Thymus (tissue), 11 donors: ENCODE measurements at regions not wholly inside any gene's neighbourhood (a gene's known extent, or its start where the extent isn't known, plus 50 kb on each side); places are given as distances from the start of the nearest gene placed in this dataset.
"Not testable (repeated sequence)": the region's sequence is repeated elsewhere in the genome, so short reads cannot be mapped to it uniquely, and the experiment has no call there.

ENCODE experiments used
- DNase-seq, 9 donors: peaks; one replicate each; pipeline ENCODE4 v3.0.0-alpha.2; 2013; ENCODE audit warnings: low spot score in 9 of 9, low read depth in 6 of 9, missing footprints in 1 of 9
- H3K27ac ChIP-seq, 2 donors: one replicate each; pipeline ENCODE4 v1.5.1; 2013; ENCODE audit warnings: control low read depth in 1 of 2, low read depth in 1 of 2, low read length in 1 of 2, mild to moderate bottlenecking in 1 of 2, moderate library complexity in 1 of 2
- H3K27me3 ChIP-seq, 2 donors: one replicate each; pipeline ENCODE4 v1.5.1; 2013; ENCODE audit warnings: low read length in 1 of 2; ENCODE audit not compliant: control insufficient read depth in 2 of 2, insufficient read depth in 1 of 2
- H3K36me3 ChIP-seq, 2 donors: one replicate each; pipeline ENCODE4 v1.5.1; 2013; ENCODE audit warnings: low read length in 1 of 2, mild to moderate bottlenecking in 1 of 2, moderate library complexity in 1 of 2; ENCODE audit not compliant: control insufficient read depth in 2 of 2, insufficient read depth in 2 of 2
- H3K4me1 ChIP-seq, 2 donors: one replicate each; pipeline ENCODE4 v1.5.1; 2013; ENCODE audit warnings: low read length in 2 of 2; ENCODE audit not compliant: control insufficient read depth in 2 of 2, insufficient read depth in 2 of 2
- H3K4me3 ChIP-seq, 2 donors: one replicate each; pipeline ENCODE4 v1.5.1; 2013; ENCODE audit warnings: low read length in 2 of 2, control low read depth in 1 of 2, mild to moderate bottlenecking in 1 of 2
- H3K9me3 ChIP-seq, 2 donors: one replicate each; pipeline ENCODE4 v1.5.1; 2013; ENCODE audit warnings: low read length in 1 of 2, mild to moderate bottlenecking in 1 of 2; ENCODE audit not compliant: control insufficient read depth in 2 of 2, insufficient read depth in 1 of 2
- WGBS: extraction: QIAGEN DNeasy Blood & Tissue Kit; methylation state at CpG from one replicate; pipeline ENCODE4 v1.1.7; 2013; 5-methylcytosine and 5-hydroxymethylcytosine counted together
- donor health status: healthy.

DNA sequence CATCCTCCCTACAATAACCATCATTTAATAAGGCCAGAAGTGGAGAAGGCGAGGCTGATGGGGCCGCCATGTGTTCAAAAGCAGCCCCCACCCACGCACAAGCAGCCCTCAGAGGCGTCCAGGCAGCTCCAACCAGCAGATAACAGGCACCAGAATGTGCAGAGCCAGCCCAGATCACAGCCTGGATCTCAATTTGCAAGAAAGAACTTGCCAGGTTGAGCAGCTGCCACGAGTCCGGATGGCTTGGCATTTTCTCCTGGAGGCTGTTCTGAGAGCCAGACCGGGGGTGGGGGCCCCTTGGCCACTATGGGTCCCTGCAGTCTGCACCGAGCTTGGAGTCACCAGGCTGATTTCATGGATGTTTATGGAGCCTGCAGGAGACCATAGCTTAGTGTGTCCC is 338.1 kb downstream of the PREX1 start:
- WGBS, result 77% methylated on average over 8 of the region's 8 CpGs
- no peak for DNase-seq
- H3K36me3 ChIP-seq, result no peaks in the 10 kb centered on the region
- H3K27ac ChIP-seq, result no peak overlapping the region
- no peaks in the 10 kb centered on the region for H3K9me3 ChIP-seq
- H3K4me1 ChIP-seq, result no peaks in the 10 kb centered on the region
- H3K27me3 ChIP-seq, result no peaks in the 10 kb centered on the region
- H3K4me3 ChIP-seq, result no peak overlapping the region

GRCh38 chr20:48489046-48489463 is 338.7 kb downstream of the PREX1 start:
- no peaks in the 10 kb centered on the region for H3K9me3 ChIP-seq
- no peak for DNase-seq
- 89% methylated on average over 12 of the region's 12 CpGs for WGBS

DNA sequence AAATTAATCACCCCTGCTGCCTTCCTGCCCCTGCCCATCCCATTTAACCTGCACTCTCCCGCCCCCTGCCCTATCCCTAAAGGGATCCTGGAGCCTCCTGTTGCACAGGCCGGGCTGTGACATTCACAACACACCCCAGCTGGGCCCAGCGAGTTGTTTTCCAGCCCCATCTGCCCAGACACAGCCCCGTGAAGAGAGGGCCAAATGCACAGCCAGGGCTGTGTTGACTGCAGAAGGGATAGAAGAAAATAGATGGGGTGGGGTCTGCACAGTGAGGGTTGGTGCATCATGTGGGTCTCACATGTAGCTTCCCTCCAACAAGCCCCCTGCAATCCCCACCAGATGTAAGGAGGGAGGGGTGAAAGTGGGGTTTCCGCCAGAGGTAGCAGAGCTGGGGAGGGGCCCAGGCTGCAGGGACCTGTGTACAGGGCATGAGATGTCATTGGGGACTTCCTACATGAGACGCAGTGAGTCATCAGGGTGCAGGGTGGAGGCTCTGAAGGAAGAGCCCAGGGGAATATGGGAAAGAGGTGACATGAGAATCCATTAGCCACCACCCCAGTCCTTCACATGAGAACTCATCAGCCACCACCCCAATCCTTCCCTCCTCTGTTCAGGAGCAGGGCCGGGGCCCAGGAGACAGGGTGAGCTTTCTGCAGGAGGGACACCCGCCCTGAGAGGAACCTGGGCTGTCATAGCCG is 339.3 kb downstream of the PREX1 start:
- not testable (repeated sequence) for H3K4me1 ChIP-seq, H3K36me3 ChIP-seq, H3K27me3 ChIP-seq, DNase-seq, H3K4me3 ChIP-seq, H3K9me3 ChIP-seq, H3K27ac ChIP-seq
- WGBS, result 75% methylated on average over 9 of the region's 9 CpGs

More at GRCh38 chr20:48489046-48489463, 338.7 kb downstream of the PREX1 start:
- Histone ChIP-seq H3K36me3 (no peaks in the 10 kb centered on the region), H3K27ac (no peak overlapping the region), H3K4me1 (no peaks in the 10 kb centered on the region), H3K27me3 (no peaks in the 10 kb centered on the region), H3K4me3 (no peak overlapping the region)

GRCh38 chr20:48486065-48486464 is 341.7 kb downstream of the PREX1 start:
- Histone ChIP-seq H3K36me3 (no peaks in the 10 kb centered on the region), H3K27me3 (peaks cover 0 to 3% of the 10 kb centered on the region in 2 donors), H3K4me1 (no peaks in the 10 kb centered on the region), H3K4me3 (no peak overlapping the region), H3K9me3 (no peaks in the 10 kb centered on the region), H3K27ac (no peak overlapping the region)
- no peak for DNase-seq
- WGBS, result 79% methylated on average over 7 of the region's 7 CpGs

DNA sequence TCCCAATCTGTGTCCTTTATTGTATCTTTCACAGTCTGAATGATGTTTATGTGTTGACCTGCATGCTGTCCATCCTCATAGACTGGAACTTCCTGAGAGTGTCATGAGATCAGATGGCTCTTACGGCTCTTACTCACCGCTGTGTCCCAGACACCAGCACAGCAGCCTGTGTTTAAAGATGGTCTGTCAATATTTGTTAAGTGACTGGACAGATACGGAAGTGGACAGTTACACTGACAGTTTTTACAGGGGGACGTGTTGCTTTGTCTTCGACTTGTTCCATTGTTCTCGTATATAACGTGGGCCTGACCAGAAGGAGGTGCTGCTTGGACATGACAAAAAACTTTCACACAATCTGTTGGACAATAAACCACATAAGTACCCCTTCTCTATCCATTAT is 342.6 kb downstream of the PREX1 start:
- not testable (repeated sequence) for H3K9me3 ChIP-seq, H3K36me3 ChIP-seq, H3K27me3 ChIP-seq, H3K4me1 ChIP-seq, H3K27ac ChIP-seq, DNase-seq, H3K4me3 ChIP-seq
- 82% methylated on average over 7 of the region's 7 CpGs for WGBS

- Histone ChIP-seq H3K27ac (no peak overlapping the region), H3K36me3 (no peaks in the 10 kb centered on the region), H3K4me3 (no peak overlapping the region), H3K4me1 (no peaks in the 10 kb centered on the region), H3K27me3 (peaks cover 0 to 11% of the 10 kb centered on the region in 2 donors), H3K9me3 (no peaks in the 10 kb centered on the region)
- WGBS, result 81% methylated on average over 11 of the region's 11 CpGs
- DNase-seq, result no peak
These were observed 344.3 kb downstream of the PREX1 start for GRCh38 chr20:48483334-48484066.

DNA sequence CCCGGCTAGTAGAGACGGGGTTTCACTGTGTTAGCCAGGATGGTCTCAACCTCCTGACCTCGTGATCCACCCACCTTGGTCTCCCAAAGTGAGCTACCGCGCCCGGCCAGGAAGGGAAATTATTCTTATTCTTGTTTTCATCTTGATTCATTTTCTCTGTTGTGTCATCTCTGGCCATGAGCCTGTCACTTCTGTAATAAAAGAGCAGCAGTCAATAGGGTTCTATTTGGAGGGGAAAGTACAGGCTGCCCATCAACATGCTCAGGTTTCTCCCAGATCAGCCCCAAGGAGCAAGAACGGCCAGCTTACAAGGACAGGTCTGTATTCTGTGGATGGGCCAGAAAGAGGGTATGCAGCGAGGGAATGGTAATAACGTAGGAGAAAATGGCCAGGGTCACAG is 345.0 kb downstream of the PREX1 start:
- H3K27me3 ChIP-seq, result peaks cover 0 to 15% of the 10 kb centered on the region in 2 donors

GRCh38 chr20:48480216-48480772 is 347.5 kb downstream of the PREX1 start:
- Histone ChIP-seq H3K36me3 (no peaks in the 10 kb centered on the region), H3K27ac (no peak overlapping the region), H3K4me1 (no peaks in the 10 kb centered on the region), H3K27me3 (peaks cover 0 to 15% of the 10 kb centered on the region in 2 donors), H3K4me3 (no peak overlapping the region), H3K9me3 (no peaks in the 10 kb centered on the region)
- DNase-seq, result no peak
- 70% methylated on average over 5 of the region's 5 CpGs for WGBS

More for the DNA sequence above, 345.0 kb downstream of the PREX1 start:
- Histone ChIP-seq H3K36me3 (no peaks in the 10 kb centered on the region), H3K9me3 (no peaks in the 10 kb centered on the region), H3K27ac (no peak overlapping the region), H3K4me1 (no peaks in the 10 kb centered on the region), H3K4me3 (no peak overlapping the region)
- WGBS, result 91% methylated on average over 9 of the region's 9 CpGs
- no peak for DNase-seq

DNA sequence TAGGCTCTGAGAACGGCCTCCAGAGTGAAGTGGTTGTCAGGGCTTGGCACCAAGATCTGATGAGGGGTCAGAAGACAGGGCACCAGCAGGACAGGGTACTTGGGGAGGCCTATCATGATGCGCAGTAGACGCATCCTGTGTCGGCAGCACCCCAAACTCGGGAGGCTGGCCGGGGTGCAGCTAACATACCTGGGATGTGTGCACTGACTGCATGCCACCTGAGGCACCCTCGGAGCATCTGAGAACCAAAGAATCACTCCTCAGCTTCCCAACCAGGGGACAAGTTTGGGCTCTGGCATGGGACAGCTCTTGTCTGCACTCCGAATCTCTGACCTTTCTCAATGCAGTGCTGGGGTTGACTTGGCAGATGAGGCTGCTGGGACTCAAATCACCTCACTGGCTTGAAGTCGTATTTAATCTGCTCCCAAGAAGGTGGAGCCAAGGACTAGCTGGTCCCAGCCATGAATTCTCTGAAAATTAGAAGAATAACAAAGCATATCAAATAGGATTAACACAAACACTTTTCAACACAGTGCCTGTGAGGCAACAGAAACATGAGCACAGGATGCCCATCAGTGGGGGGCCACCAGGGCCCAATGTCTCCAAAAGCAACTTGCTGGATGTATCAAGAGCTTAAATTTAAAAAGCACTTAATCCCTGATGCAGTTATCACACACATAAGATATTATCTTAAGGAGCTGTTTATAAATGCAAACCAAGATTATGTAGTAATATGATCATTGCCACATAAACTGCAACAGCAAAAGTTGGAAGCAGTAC is 348.8 kb downstream of the PREX1 start:
- 90% methylated on average over 9 of the region's 9 CpGs for WGBS
- no peak for DNase-seq
- Histone ChIP-seq H3K4me1 (no peaks in the 10 kb centered on the region), H3K36me3 (no peaks in the 10 kb centered on the region), H3K27me3 (peaks cover 0 to 15% of the 10 kb centered on the region in 2 donors), H3K4me3 (no peak overlapping the region), H3K9me3 (no peaks in the 10 kb centered on the region), H3K27ac (no peak overlapping the region)
